Epithelial cell of esophagus (primary cell): ENCODE measurements at regions not wholly inside any gene's neighbourhood (a gene's known extent, or its start where the extent isn't known, plus 50 kb on each side); places are given as distances from the start of the nearest gene placed in this dataset.

Experiments
- DNase-seq: peaks from one replicate; pipeline ENCODE4 v3.0.0; 2010; ENCODE audit warnings: low read depth
- H3K4me3 ChIP-seq: 2 replicates; pipeline ENCODE4 v1.5.1; 2011; ENCODE audit warnings: mild to moderate bottlenecking, low read length, control low read depth
- CTCF ChIP-seq: IDR thresholded peaks from 2 replicates; pipeline ENCODE4 v1.5.1; 2011; ENCODE audit warnings: low read depth, mild to moderate bottlenecking, low read length, control low read depth, inconsistent platforms; ENCODE audit not compliant: insufficient read depth; ENCODE audit errors: missing control alignments

GRCh38 chr7:136256491-136256890 lies 279.3 kb upstream of the MTPN start:
- no peak overlapping the region for H3K4me3 ChIP-seq
- TF ChIP-seq CTCF = no peak
- DNase-seq = peak; percentile 4

- DNase-seq = no peak
- TF ChIP-seq CTCF = no peak
- no peak overlapping the region for H3K4me3 ChIP-seq
Observed at GRCh38 chr7:136254148-136254547, 277.0 kb upstream of the MTPN start.

- TF ChIP-seq CTCF = no peak
- no peak overlapping the region for H3K4me3 ChIP-seq
- no peak for DNase-seq
Observed at GRCh38 chr7:136251826-136252225, 274.7 kb upstream of the MTPN start.

GRCh38 chr7:136247211-136247610 lies 270.1 kb upstream of the MTPN start:
- DNase-seq = no peak
- TF ChIP-seq CTCF = no peak
- H3K4me3 ChIP-seq = no peak overlapping the region

GRCh38 chr7:136245327-136246004 lies 268.3 kb upstream of the MTPN start:
- no peak overlapping the region for H3K4me3 ChIP-seq
- no peak for TF ChIP-seq CTCF
- DNase-seq = no peak

- DNase-seq = no peak
- no peak overlapping the region for H3K4me3 ChIP-seq
- no peak for TF ChIP-seq CTCF
Observed at GRCh38 chr7:136234040-136234439, 256.9 kb upstream of the MTPN start.

- TF ChIP-seq CTCF = no peak
- no peak for DNase-seq
- no peak overlapping the region for H3K4me3 ChIP-seq
Observed at GRCh38 chr7:136230210-136230609, 253.1 kb upstream of the MTPN start.
